ENCODE measurements at regions not wholly inside any gene's neighbourhood (a gene's known extent, or its start where the extent isn't known, plus 50 kb on each side); places are given as distances from the start of the nearest gene placed in this dataset.

DNA sequence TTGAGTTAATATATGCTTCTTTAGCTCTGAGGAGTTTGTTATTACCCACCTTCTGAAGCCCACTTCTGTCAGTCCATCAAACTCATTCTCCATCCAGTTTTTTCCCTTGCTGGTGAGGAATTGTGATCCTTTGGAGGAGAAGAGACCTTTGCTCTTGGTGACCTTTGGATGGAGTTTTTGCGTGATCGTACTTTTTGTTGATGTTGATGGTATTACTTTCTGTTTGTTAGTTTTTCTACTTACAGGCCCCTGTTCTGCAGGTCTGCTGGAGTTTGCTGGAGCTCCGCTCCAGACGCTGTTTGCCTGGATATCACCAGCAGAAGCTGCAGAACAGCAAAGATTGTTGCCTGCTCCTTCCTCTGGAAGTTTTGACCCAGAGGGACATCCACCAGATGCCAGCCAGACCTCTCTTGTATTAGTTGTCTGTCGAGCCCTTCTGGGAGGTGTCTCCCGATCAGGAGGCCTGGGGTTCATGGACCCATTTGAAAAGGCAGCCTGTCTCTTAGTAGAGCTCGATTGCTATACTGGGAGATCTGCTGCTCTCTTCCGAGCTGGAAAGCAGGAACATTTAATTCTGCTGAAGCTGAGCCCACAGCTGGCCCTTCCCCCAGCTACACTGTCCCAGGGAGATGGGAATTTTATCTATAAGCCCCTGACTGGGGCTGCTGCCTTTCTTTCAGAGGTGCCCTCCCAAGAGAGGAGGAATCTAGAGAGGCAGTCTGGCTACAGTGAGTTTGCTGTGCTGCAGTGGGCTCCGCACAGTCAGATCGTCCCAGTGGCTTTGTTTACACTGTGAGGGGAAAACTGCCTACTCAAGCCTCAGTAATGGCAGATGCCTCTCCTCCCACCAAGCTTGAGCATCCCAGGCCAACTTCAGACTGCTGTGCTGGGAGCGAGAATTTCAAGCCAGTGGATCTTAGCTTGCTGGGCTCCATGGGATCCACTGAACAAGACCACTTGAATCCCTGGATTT lies 445.5 kb downstream of the MAN2A1 start:
- POLR2A ChIA-PET: no interaction called here
- Histone ChIP-seq H3K4me1 (ENCODE audit: control extremely low read depth in 1 of 4, control insufficient read depth in 4 of 4, insufficient read depth in 4 of 4, low read length in 3 of 4) (no peaks in the 10 kb centered on the region), H3K4me3 (ENCODE audit: control insufficient read depth in 1 of 7, extremely low read depth in 1 of 7, insufficient read depth in 4 of 7, low read depth in 2 of 7, low read length in 6 of 7) (no peak overlapping the region), H3K9me3 (ENCODE audit: control extremely low read depth in 1 of 5, control insufficient read depth in 4 of 5, insufficient read depth in 2 of 5, low read depth in 1 of 5, low read length in 4 of 5) (peaks cover 0 to 8% (median 2%) of the 10 kb centered on the region in 5 experiments), H3K27me3 (replicated peaks in 2 of 5; ENCODE audit: control insufficient read depth in 4 of 5, insufficient read depth in 5 of 5, low read length in 4 of 5) (no peaks in the 10 kb centered on the region), H3K36me3 (ENCODE audit: control insufficient read depth in 4 of 4, insufficient read depth in 4 of 4, low read length in 3 of 4) (no peaks in the 10 kb centered on the region), H3K27ac (ENCODE audit: insufficient read depth in 1 of 2, low read depth in 1 of 2, low read length in 2 of 2, poor library complexity in 1 of 2, severe bottlenecking in 2 of 2) (no peak overlapping the region)
- no peak for DNase-seq
- CTCF ChIA-PET: no interaction called here
- 91% methylated on average over 9 of the region's 11 CpGs for WGBS (ENCODE audit: insufficient coverage)

DNA sequence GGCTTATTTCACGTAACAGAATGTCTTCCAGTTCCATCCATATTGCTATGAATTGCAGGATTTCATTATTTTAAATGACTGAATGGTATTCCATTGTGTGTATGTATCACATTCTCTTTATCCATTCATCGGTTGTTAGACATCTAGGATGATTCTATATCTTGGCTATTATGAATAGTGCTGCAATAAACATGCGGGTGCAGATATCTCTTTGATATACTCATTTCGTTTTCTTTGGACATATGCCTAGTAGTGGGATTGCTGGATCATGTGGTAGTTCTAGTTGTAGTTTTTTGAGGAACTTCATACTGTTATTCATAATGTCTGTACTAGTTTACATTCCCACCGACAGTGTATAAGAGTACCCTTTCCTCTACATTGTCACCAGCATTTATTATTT lies 460.5 kb downstream of the MAN2A1 start:
- H3K36me3 ChIP-seq (ENCODE audit: control insufficient read depth in 4 of 4, insufficient read depth in 4 of 4, low read length in 3 of 4): no peaks in the 10 kb centered on the region
- CTCF ChIA-PET: no interaction called here
- DNase-seq: no peak
- no peaks in the 10 kb centered on the region for H3K27me3 ChIP-seq (replicated peaks in 2 of 5; ENCODE audit: control insufficient read depth in 4 of 5, insufficient read depth in 5 of 5, low read length in 4 of 5)
- POLR2A ChIA-PET: no interaction called here
- H3K9me3 ChIP-seq (ENCODE audit: control extremely low read depth in 1 of 5, control insufficient read depth in 4 of 5, insufficient read depth in 2 of 5, low read depth in 1 of 5, low read length in 4 of 5): no peaks in the 10 kb centered on the region
- no peaks in the 10 kb centered on the region for H3K4me1 ChIP-seq (ENCODE audit: control extremely low read depth in 1 of 4, control insufficient read depth in 4 of 4, insufficient read depth in 4 of 4, low read length in 3 of 4)
- WGBS (ENCODE audit: insufficient coverage): no CpG with 5 or more reads among the region's 5 CpGs
- no peak overlapping the region for H3K27ac ChIP-seq (ENCODE audit: insufficient read depth in 1 of 2, low read depth in 1 of 2, low read length in 2 of 2, poor library complexity in 1 of 2, severe bottlenecking in 2 of 2)
- no peak overlapping the region for H3K4me3 ChIP-seq (ENCODE audit: control insufficient read depth in 1 of 7, extremely low read depth in 1 of 7, insufficient read depth in 4 of 7, low read depth in 2 of 7, low read length in 6 of 7)

DNA sequence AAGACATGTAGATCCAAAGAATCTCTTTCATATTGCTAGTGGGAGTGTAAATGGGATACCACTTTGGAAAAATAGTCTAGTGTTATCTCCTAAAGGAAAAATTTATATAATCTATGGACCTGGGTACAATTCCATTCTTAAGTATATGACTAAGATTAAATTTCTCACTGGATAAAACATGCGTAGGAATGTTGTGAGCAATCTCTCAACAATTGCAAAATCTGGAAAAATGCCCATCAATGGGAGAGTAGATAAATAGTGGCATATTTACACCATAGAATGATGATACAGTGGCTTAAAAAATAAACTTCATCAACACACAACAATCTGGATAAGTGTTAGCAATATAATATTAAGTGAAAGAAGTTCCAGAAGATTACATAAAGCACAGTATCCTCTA lies 469.5 kb downstream of the MAN2A1 start:
- ChIA-PET CTCF (no interaction called here), POLR2A (no interaction called here)
- no peaks in the 10 kb centered on the region for H3K9me3 ChIP-seq (ENCODE audit: control extremely low read depth in 1 of 5, control insufficient read depth in 4 of 5, insufficient read depth in 2 of 5, low read depth in 1 of 5, low read length in 4 of 5)
- WGBS (ENCODE audit: insufficient coverage): no CpG with 5 or more reads among the region's 1 CpG
- no peaks in the 10 kb centered on the region for H3K36me3 ChIP-seq (ENCODE audit: control insufficient read depth in 4 of 4, insufficient read depth in 4 of 4, low read length in 3 of 4)
- H3K27me3 ChIP-seq (replicated peaks in 2 of 5; ENCODE audit: control insufficient read depth in 4 of 5, insufficient read depth in 5 of 5, low read length in 4 of 5): no peaks in the 10 kb centered on the region
- no peak for DNase-seq
- H3K4me1 ChIP-seq (ENCODE audit: control extremely low read depth in 1 of 4, control insufficient read depth in 4 of 4, insufficient read depth in 4 of 4, low read length in 3 of 4): no peaks in the 10 kb centered on the region
- H3K4me3 ChIP-seq (ENCODE audit: control insufficient read depth in 1 of 7, extremely low read depth in 1 of 7, insufficient read depth in 4 of 7, low read depth in 2 of 7, low read length in 6 of 7): no peak overlapping the region
- H3K27ac ChIP-seq (ENCODE audit: insufficient read depth in 1 of 2, low read depth in 1 of 2, low read length in 2 of 2, poor library complexity in 1 of 2, severe bottlenecking in 2 of 2): no peak overlapping the region

DNA sequence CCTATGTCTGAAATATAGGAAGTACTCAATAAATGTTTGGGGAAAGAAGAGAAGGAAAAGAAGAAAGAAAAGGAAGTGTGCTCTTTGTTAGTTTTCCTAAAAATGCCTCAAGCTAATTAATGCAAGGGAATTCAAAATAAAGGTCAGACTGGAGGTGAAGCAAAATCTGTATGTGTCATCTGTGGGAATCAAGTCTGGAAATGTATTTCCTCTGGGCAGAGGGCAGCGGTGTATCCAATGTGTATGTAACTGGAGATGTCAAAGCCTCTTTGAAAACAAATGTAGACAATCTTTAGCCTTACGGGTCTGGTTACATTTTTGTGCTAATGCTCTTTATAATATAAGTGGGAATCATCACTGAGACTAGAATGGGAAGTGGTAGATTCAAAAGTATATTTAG lies 471.4 kb downstream of the MAN2A1 start:
- WGBS (ENCODE audit: insufficient coverage): 95% methylated on average over 2 of the region's 2 CpGs
- no peaks in the 10 kb centered on the region for H3K4me1 ChIP-seq (ENCODE audit: control extremely low read depth in 1 of 4, control insufficient read depth in 4 of 4, insufficient read depth in 4 of 4, low read length in 3 of 4)
- H3K4me3 ChIP-seq (ENCODE audit: control insufficient read depth in 1 of 7, extremely low read depth in 1 of 7, insufficient read depth in 4 of 7, low read depth in 2 of 7, low read length in 6 of 7): no peak overlapping the region
- ChIA-PET CTCF (no interaction called here), POLR2A (no interaction called here)
- no peak for DNase-seq
- H3K36me3 ChIP-seq (ENCODE audit: control insufficient read depth in 4 of 4, insufficient read depth in 4 of 4, low read length in 3 of 4): no peaks in the 10 kb centered on the region
- H3K27me3 ChIP-seq (replicated peaks in 2 of 5; ENCODE audit: control insufficient read depth in 4 of 5, insufficient read depth in 5 of 5, low read length in 4 of 5): no peaks in the 10 kb centered on the region
- H3K27ac ChIP-seq (ENCODE audit: insufficient read depth in 1 of 2, low read depth in 1 of 2, low read length in 2 of 2, poor library complexity in 1 of 2, severe bottlenecking in 2 of 2): no peak overlapping the region
- H3K9me3 ChIP-seq (ENCODE audit: control extremely low read depth in 1 of 5, control insufficient read depth in 4 of 5, insufficient read depth in 2 of 5, low read depth in 1 of 5, low read length in 4 of 5): no peaks in the 10 kb centered on the region

- ChIA-PET CTCF (no interaction called here), POLR2A (no interaction called here)
- Histone ChIP-seq H3K4me3 (ENCODE audit: control insufficient read depth in 1 of 7, extremely low read depth in 1 of 7, insufficient read depth in 4 of 7, low read depth in 2 of 7, low read length in 6 of 7) (no peak overlapping the region), H3K27me3 (replicated peaks in 2 of 5; ENCODE audit: control insufficient read depth in 4 of 5, insufficient read depth in 5 of 5, low read length in 4 of 5) (no peaks in the 10 kb centered on the region), H3K4me1 (ENCODE audit: control extremely low read depth in 1 of 4, control insufficient read depth in 4 of 4, insufficient read depth in 4 of 4, low read length in 3 of 4) (no peaks in the 10 kb centered on the region), H3K36me3 (ENCODE audit: control insufficient read depth in 4 of 4, insufficient read depth in 4 of 4, low read length in 3 of 4) (no peaks in the 10 kb centered on the region), H3K27ac (ENCODE audit: insufficient read depth in 1 of 2, low read depth in 1 of 2, low read length in 2 of 2, poor library complexity in 1 of 2, severe bottlenecking in 2 of 2) (no peak overlapping the region), H3K9me3 (ENCODE audit: control extremely low read depth in 1 of 5, control insufficient read depth in 4 of 5, insufficient read depth in 2 of 5, low read depth in 1 of 5, low read length in 4 of 5) (peaks cover 0 to under 1% (median 0%) of the 10 kb centered on the region in 5 experiments)
- no peak for DNase-seq
Measured at GRCh38 chr5:110165366-110165765, 475.6 kb downstream of the MAN2A1 start.

- Histone ChIP-seq H3K4me1 (ENCODE audit: control extremely low read depth in 1 of 4, control insufficient read depth in 4 of 4, insufficient read depth in 4 of 4, low read length in 3 of 4) (no peaks in the 10 kb centered on the region), H3K27ac (ENCODE audit: insufficient read depth in 1 of 2, low read depth in 1 of 2, low read length in 2 of 2, poor library complexity in 1 of 2, severe bottlenecking in 2 of 2) (no peak overlapping the region), H3K9me3 (ENCODE audit: control extremely low read depth in 1 of 5, control insufficient read depth in 4 of 5, insufficient read depth in 2 of 5, low read depth in 1 of 5, low read length in 4 of 5) (peaks cover 0 to 3% (median 0%) of the 10 kb centered on the region in 5 experiments), H3K36me3 (ENCODE audit: control insufficient read depth in 4 of 4, insufficient read depth in 4 of 4, low read length in 3 of 4) (no peaks in the 10 kb centered on the region), H3K4me3 (ENCODE audit: control insufficient read depth in 1 of 7, extremely low read depth in 1 of 7, insufficient read depth in 4 of 7, low read depth in 2 of 7, low read length in 6 of 7) (no peak overlapping the region), H3K27me3 (replicated peaks in 2 of 5; ENCODE audit: control insufficient read depth in 4 of 5, insufficient read depth in 5 of 5, low read length in 4 of 5) (no peaks in the 10 kb centered on the region)
- CTCF ChIA-PET: no interaction called here
- POLR2A ChIA-PET: no interaction called here
- no peak for DNase-seq
- WGBS (ENCODE audit: insufficient coverage): no CpG with 5 or more reads among the region's 2 CpGs
Measured at GRCh38 chr5:110167384-110167783, 477.7 kb downstream of the MAN2A1 start.

DNA sequence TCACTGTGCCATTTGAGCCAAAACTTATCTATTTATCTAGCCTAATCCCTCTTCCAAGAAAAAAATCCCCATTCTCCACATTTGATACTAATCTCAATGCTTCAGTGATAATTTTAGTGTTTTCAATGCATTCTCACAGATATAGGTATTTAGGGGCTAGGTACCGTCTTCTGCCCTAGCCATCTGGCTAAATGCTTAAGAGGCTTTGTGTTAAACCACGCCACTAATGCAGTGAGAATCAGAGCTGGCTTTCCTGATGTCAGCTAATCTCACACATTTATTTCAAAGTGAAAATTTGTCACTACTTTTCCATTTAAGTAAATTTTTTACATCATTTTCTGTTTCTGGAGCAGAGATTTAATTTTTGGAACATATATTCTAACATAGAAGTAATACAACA lies 479.7 kb downstream of the MAN2A1 start:
- Histone ChIP-seq H3K27me3 (replicated peaks in 2 of 5; ENCODE audit: control insufficient read depth in 4 of 5, insufficient read depth in 5 of 5, low read length in 4 of 5) (no peaks in the 10 kb centered on the region), H3K9me3 (ENCODE audit: control extremely low read depth in 1 of 5, control insufficient read depth in 4 of 5, insufficient read depth in 2 of 5, low read depth in 1 of 5, low read length in 4 of 5) (peaks cover 0 to 3% (median 0%) of the 10 kb centered on the region in 5 experiments), H3K27ac (ENCODE audit: insufficient read depth in 1 of 2, low read depth in 1 of 2, low read length in 2 of 2, poor library complexity in 1 of 2, severe bottlenecking in 2 of 2) (no peak overlapping the region), H3K36me3 (ENCODE audit: control insufficient read depth in 4 of 4, insufficient read depth in 4 of 4, low read length in 3 of 4) (no peaks in the 10 kb centered on the region), H3K4me3 (ENCODE audit: control insufficient read depth in 1 of 7, extremely low read depth in 1 of 7, insufficient read depth in 4 of 7, low read depth in 2 of 7, low read length in 6 of 7) (no peak overlapping the region), H3K4me1 (ENCODE audit: control extremely low read depth in 1 of 4, control insufficient read depth in 4 of 4, insufficient read depth in 4 of 4, low read length in 3 of 4) (no peaks in the 10 kb centered on the region)
- DNase-seq: no peak
- 100% methylated on average over 2 of the region's 2 CpGs for WGBS (ENCODE audit: insufficient coverage)
- POLR2A ChIA-PET: no interaction called here
- CTCF ChIA-PET: no interaction called here
